ENCODE measurements at regions not wholly inside any gene's neighbourhood (a gene's known extent, or its start where the extent isn't known, plus 50 kb on each side); places are given as distances from the start of the nearest gene placed in this dataset.

DNA sequence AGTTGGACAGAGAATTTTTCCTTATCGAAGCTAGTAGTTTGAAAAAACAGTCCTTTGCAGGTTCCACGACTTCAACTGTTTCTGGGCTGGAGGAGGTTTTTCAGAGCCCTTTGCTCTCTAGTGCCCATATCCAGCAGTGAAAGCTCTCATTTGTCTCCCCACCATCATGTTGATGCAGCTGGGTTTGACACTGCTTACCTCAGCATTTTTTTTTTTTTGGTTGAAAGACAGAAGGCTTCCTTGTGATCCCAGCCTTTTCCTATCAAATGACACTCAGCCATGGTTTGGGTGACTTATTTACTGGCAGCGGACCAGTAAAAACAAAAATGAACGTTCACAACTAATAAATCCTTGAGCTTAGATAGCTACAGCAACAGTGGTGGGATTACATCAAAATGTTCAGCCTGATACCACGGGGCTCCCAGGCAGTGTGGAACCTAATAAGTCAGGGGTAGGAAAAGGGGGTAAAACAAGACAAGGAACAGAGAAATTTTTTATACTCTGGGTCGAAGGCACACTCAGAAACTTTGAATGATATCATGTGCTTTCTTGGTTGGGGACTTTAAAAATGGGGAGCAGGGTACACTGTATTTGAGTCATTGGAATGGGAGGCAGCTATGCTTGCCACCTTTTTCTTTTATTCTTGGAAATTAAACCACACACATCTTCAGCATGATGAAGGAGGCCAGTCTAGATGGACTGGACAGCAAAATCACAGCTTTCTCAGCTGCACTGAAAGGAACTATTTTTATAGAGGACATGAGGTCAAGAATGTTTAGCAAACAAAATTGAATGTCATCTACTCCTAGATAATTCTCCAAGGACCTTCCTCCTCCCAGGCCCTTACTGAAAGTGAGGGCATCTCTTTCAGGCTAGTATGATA, 308.9 kb upstream of the MPDZ start:
- H4K20me1 ChIP-seq (ENCODE audit: control insufficient read depth, insufficient read depth, low read length, poor library complexity, severe bottlenecking): no peaks in the 10 kb centered on the region
- peaks cover 0 to 5% (median 0%) of the 10 kb centered on the region in 3 donors for H3K9me3 ChIP-seq (ENCODE audit: control extremely low read depth in 1 of 3, control insufficient read depth in 2 of 3, insufficient read depth in 1 of 3, low read length in 2 of 3)
- DNase-seq: no peak
- 66% methylated on average over 5 of the region's 6 CpGs for WGBS (ENCODE audit: insufficient coverage)
- H3K4me3 ChIP-seq (ENCODE audit: control extremely low read depth in 1 of 5, extremely low read depth in 1 of 5, insufficient read depth in 1 of 5, low read depth in 2 of 5, low read length in 4 of 5): no peak overlapping the region
- Mint-ChIP-seq H3K27me3 (no peaks in the 10 kb centered on the region), H3K4me3 (no peak overlapping the region), H3K9me3 (ENCODE audit: insufficient read depth) (no peaks in the 10 kb centered on the region), H3K4me1 (no peaks in the 10 kb centered on the region), H3K27ac (no peak overlapping the region)
- H3K27ac ChIP-seq (ENCODE audit: low read length in 2 of 2): no peak overlapping the region
- CTCF ChIA-PET: no interaction called here
- no peak overlapping the region for H3K4me2 ChIP-seq (replicated peaks; ENCODE audit: low read depth, low read length, poor library complexity, severe bottlenecking)
- H3K9ac ChIP-seq (ENCODE audit: low read length): no peak overlapping the region
- intact Hi-C loops (cut with micrococcal nuclease): no loop called here
- no peaks in the 10 kb centered on the region for H3K27me3 ChIP-seq (replicated peaks in 1 of 4; ENCODE audit: control extremely low read depth in 1 of 4, control insufficient read depth in 3 of 4, insufficient read depth in 4 of 4, low read length in 3 of 4)
- no peak for TF ChIP-seq EZH2 (IDR thresholded peaks at IDR 0.05; ENCODE audit: borderline replicate concordance, insufficient read depth, low read depth, low read length, poor library complexity, severe bottlenecking)
- TF ChIP-seq, protein P1, sequence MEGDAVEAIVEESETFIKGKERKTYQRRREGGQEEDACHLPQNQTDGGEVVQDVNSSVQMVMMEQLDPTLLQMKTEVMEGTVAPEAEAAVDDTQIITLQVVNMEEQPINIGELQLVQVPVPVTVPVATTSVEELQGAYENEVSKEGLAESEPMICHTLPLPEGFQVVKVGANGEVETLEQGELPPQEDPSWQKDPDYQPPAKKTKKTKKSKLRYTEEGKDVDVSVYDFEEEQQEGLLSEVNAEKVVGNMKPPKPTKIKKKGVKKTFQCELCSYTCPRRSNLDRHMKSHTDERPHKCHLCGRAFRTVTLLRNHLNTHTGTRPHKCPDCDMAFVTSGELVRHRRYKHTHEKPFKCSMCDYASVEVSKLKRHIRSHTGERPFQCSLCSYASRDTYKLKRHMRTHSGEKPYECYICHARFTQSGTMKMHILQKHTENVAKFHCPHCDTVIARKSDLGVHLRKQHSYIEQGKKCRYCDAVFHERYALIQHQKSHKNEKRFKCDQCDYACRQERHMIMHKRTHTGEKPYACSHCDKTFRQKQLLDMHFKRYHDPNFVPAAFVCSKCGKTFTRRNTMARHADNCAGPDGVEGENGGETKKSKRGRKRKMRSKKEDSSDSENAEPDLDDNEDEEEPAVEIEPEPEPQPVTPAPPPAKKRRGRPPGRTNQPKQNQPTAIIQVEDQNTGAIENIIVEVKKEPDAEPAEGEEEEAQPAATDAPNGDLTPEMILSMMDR (IDR thresholded peaks at IDR 0.05): no peak
- no peaks in the 10 kb centered on the region for H3K36me3 ChIP-seq (replicated peaks in 1 of 2; ENCODE audit: control extremely low read depth in 1 of 2, control insufficient read depth in 1 of 2, extremely low read depth in 1 of 2, insufficient read depth in 2 of 2, low read length in 1 of 2)
- H3K4me1 ChIP-seq (ENCODE audit: control insufficient read depth in 2 of 2, insufficient read depth in 2 of 2, low read length in 2 of 2): no peaks in the 10 kb centered on the region
- no peak overlapping the region for H2AFZ ChIP-seq (ENCODE audit: insufficient read depth, low read depth, low read length, poor library complexity, severe bottlenecking)
- no peak for ATAC-seq (ENCODE audit: low read depth)
- H3K79me2 ChIP-seq (ENCODE audit: control insufficient read depth, insufficient read depth, low read length): no peaks in the 10 kb centered on the region
- POLR2A ChIA-PET: interaction anchor here (0.6 kb wide), 1 partner anchor 49 kb away, joined by 4 read pairs; no protein-coding TSS in a partner anchor

DNA sequence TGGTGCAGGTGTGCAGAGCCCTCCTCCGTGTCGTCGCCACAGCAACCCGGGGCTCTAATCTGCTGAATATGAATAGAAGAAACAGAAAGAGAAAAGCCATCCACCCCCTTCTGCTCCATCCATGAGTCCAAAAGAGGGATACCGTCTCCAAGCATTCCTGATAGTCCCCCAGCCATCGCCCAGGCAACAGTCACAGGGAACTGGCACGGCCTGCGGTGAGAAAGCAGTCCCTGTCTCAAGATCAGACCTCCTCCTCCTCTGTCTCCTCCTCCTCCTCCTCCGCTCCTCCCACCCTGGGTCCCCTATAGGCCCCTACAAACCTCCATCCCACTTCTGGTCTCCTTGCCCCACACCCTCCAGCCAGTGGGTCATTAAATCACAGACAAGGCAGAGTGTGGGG, 308.1 kb upstream of the MPDZ start:
- Mint-ChIP-seq H3K27me3 (no peaks in the 10 kb centered on the region), H3K4me3 (no peak overlapping the region), H3K9me3 (ENCODE audit: insufficient read depth) (no peaks in the 10 kb centered on the region), H3K27ac (no peak overlapping the region), H3K4me1 (no peaks in the 10 kb centered on the region)
- intact Hi-C loops (cut with micrococcal nuclease): no loop called here
- H3K4me2 ChIP-seq (replicated peaks; ENCODE audit: low read depth, low read length, poor library complexity, severe bottlenecking): no peak overlapping the region
- peaks cover 0 to 5% (median 0%) of the 10 kb centered on the region in 3 donors for H3K9me3 ChIP-seq (ENCODE audit: control extremely low read depth in 1 of 3, control insufficient read depth in 2 of 3, insufficient read depth in 1 of 3, low read length in 2 of 3)
- no peak overlapping the region for H3K4me3 ChIP-seq (ENCODE audit: control extremely low read depth in 1 of 5, extremely low read depth in 1 of 5, insufficient read depth in 1 of 5, low read depth in 2 of 5, low read length in 4 of 5)
- H4K20me1 ChIP-seq (ENCODE audit: control insufficient read depth, insufficient read depth, low read length, poor library complexity, severe bottlenecking): no peaks in the 10 kb centered on the region
- POLR2A ChIA-PET: no interaction called here
- no peak for ATAC-seq (ENCODE audit: low read depth)
- DNase-seq: no peak
- H3K4me1 ChIP-seq (ENCODE audit: control insufficient read depth in 2 of 2, insufficient read depth in 2 of 2, low read length in 2 of 2): no peaks in the 10 kb centered on the region
- no peak overlapping the region for H3K27ac ChIP-seq (ENCODE audit: low read length in 2 of 2)
- TF ChIP-seq, protein P1 (IDR thresholded peaks at IDR 0.05): no peak
- no peak for TF ChIP-seq EZH2 (IDR thresholded peaks at IDR 0.05; ENCODE audit: borderline replicate concordance, insufficient read depth, low read depth, low read length, poor library complexity, severe bottlenecking)
- H3K36me3 ChIP-seq (replicated peaks in 1 of 2; ENCODE audit: control extremely low read depth in 1 of 2, control insufficient read depth in 1 of 2, extremely low read depth in 1 of 2, insufficient read depth in 2 of 2, low read length in 1 of 2): no peaks in the 10 kb centered on the region
- no peaks in the 10 kb centered on the region for H3K27me3 ChIP-seq (replicated peaks in 1 of 4; ENCODE audit: control extremely low read depth in 1 of 4, control insufficient read depth in 3 of 4, insufficient read depth in 4 of 4, low read length in 3 of 4)
- CTCF ChIA-PET: no interaction called here
- WGBS (ENCODE audit: insufficient coverage): 86% methylated on average over 1 of the region's 9 CpGs
- H3K79me2 ChIP-seq (ENCODE audit: control insufficient read depth, insufficient read depth, low read length): no peaks in the 10 kb centered on the region
- no peak overlapping the region for H3K9ac ChIP-seq (ENCODE audit: low read length)
- no peak overlapping the region for H2AFZ ChIP-seq (ENCODE audit: insufficient read depth, low read depth, low read length, poor library complexity, severe bottlenecking)

Measured in B cell (primary cell).